Activated B cell treated with CpG ODN at 0.5 μM for 24 hours (primary cell): ENCODE measurements at regions not wholly inside any gene's neighbourhood (a gene's known extent, or its start where the extent isn't known, plus 50 kb on each side); places are given as distances from the start of the nearest gene placed in this dataset.

Experiments
- ATAC-seq: fragments of 200-7000 bp; cut with Tn5 transposase; one replicate; pipeline ENCODE4 v1.10.0; 2021; ENCODE audit warnings: low read depth, mild to moderate bottlenecking, moderate library complexity
- CTCF ChIA-PET: fragments of 350-600 bp; sonication (Branson Sonifier 250); formaldehyde crosslinking; loops from one replicate; lab custom pipeline; 2021; ENCODE audit warnings: antibody characterized with exemption; lab: Charles Lee
- POLR2A ChIA-PET: fragments of 350-600 bp; sonication (Branson Sonifier 250); formaldehyde crosslinking; loops from one replicate; lab custom pipeline; 2021; ENCODE audit warnings: antibody characterized with exemption; lab: Charles Lee
- DNase-seq: peaks from one replicate; pipeline ENCODE4 v3.0.0; 2022
- H3K27ac Mint-ChIP-seq: one replicate; pipeline ENCODE4 v1.8.0; 2020; ENCODE audit warnings: mixed read lengths
- H3K27me3 Mint-ChIP-seq: one replicate; pipeline ENCODE4 v1.8.0; 2021; ENCODE audit warnings: mixed read lengths
- H3K36me3 Mint-ChIP-seq: one replicate; pipeline ENCODE4 v1.8.0; 2021; ENCODE audit warnings: low read depth, mixed read lengths
- H3K4me1 Mint-ChIP-seq: one replicate; pipeline ENCODE4 v1.8.0; 2021; ENCODE audit warnings: mixed read lengths
- H3K4me3 Mint-ChIP-seq: one replicate; pipeline ENCODE4 v1.8.0; 2020; ENCODE audit warnings: mild to moderate bottlenecking, mixed read lengths
- H3K9me3 Mint-ChIP-seq: one replicate; pipeline ENCODE4 v1.8.0; 2020; ENCODE audit warnings: mixed read lengths
- intact Hi-C: fragments of 100-400 bp; cut with micrococcal nuclease; formaldehyde crosslinking; loops from one replicate; pipeline ENCODE4 v1.15.1; 2024
- TF ChIP-seq, protein P1 (sequence below): fragments of 200-600 bp; IDR thresholded peaks from one replicate; pipeline ENCODE4 v1.8.0; 2022; ENCODE audit warnings: antibody characterized with exemption, mild to moderate bottlenecking

DNA sequence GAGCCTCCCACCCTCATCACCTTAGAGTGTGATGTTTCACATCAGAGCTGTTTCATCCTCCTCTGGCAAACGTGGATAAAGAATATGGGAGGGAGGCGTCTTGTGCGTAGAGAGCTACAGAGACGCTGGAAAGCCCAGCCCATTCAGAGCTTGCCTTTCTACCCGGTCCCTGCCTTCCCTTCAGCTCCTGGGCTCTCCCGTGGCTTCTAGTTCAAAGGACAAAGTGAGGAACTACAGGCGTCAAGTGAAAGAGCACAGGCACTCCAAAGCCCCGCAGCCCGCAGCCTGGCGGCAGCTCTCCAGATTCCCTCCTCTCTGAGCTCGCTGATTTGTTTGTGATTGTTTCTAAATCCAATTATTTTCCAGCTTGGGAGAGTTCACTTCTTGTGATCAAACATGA, 197.1 kb upstream of the IGF1R start:
- ChIA-PET POLR2A (no interaction called here), CTCF (no interaction called here)
- Mint-ChIP-seq H3K36me3 (no peaks in the 10 kb centered on the region), H3K27me3 (peaks cover under 1% of the 10 kb centered on the region), H3K9me3 (no peaks in the 10 kb centered on the region), H3K4me1 (no peaks in the 10 kb centered on the region), H3K4me3 (no peak overlapping the region), H3K27ac (no peak overlapping the region)
- TF ChIP-seq, protein P1, sequence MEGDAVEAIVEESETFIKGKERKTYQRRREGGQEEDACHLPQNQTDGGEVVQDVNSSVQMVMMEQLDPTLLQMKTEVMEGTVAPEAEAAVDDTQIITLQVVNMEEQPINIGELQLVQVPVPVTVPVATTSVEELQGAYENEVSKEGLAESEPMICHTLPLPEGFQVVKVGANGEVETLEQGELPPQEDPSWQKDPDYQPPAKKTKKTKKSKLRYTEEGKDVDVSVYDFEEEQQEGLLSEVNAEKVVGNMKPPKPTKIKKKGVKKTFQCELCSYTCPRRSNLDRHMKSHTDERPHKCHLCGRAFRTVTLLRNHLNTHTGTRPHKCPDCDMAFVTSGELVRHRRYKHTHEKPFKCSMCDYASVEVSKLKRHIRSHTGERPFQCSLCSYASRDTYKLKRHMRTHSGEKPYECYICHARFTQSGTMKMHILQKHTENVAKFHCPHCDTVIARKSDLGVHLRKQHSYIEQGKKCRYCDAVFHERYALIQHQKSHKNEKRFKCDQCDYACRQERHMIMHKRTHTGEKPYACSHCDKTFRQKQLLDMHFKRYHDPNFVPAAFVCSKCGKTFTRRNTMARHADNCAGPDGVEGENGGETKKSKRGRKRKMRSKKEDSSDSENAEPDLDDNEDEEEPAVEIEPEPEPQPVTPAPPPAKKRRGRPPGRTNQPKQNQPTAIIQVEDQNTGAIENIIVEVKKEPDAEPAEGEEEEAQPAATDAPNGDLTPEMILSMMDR: no peak
- ATAC-seq (no peak), DNase-seq (no peak)
- intact Hi-C loops: no loop called here

DNA sequence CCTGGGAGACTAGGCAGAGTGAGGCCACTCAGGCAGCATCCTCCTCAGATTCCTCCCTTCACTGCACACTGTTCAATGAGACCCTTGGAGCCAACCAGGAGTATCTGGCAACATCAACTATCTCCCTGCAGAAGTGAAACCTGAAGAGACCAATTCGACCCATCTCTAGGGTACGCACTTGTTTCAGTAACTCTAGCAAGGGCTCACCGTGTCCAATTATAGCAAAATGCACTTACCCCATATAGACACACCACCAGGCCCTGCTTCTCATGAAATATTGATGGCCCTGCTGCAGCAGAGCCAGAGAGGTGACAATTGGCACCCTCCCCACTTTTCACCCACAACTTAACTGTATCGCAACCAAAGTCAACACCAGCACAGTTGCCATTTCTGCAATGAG, 196.1 kb upstream of the IGF1R start:
- Mint-ChIP-seq H3K27me3 (peaks cover 3% of the 10 kb centered on the region), H3K9me3 (no peaks in the 10 kb centered on the region), H3K27ac (no peak overlapping the region), H3K36me3 (no peaks in the 10 kb centered on the region), H3K4me1 (no peaks in the 10 kb centered on the region), H3K4me3 (no peak overlapping the region)
- intact Hi-C loops: no loop called here
- TF ChIP-seq, protein P1: no peak
- DNase-seq (no peak), ATAC-seq (no peak)
- POLR2A ChIA-PET: no interaction called here
- CTCF ChIA-PET: no interaction called here

DNA sequence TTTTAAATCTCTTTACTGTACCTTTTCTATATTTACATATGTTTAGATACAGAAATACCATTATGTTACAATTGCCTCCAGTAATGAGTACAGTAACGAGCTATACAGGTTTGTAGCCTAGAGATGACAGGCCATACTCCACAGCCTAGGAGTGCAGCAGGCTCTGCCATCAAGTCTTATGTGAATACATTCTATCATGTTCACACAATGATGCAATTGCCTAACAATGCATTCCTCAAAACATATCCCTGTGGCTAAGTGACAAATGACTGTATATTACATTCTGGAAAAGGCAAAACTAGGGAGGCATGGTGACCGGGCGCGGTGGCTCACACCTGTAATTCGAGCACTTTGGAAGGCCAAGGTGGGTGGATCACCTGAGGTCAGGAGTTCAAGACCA, 192.4 kb upstream of the IGF1R start:
- no peak overlapping the region for H3K27ac Mint-ChIP-seq
- TF ChIP-seq, protein P1: no peak
- H3K36me3 Mint-ChIP-seq: no peaks in the 10 kb centered on the region
- POLR2A ChIA-PET: no interaction called here
- CTCF ChIA-PET: no interaction called here
- H3K4me1 Mint-ChIP-seq: no peaks in the 10 kb centered on the region
- no peak for DNase-seq
- H3K9me3 Mint-ChIP-seq: no peaks in the 10 kb centered on the region
- H3K4me3 Mint-ChIP-seq: no peak overlapping the region
- no peak for ATAC-seq
- peaks cover 3% of the 10 kb centered on the region for H3K27me3 Mint-ChIP-seq
- intact Hi-C loops: no loop called here

DNA sequence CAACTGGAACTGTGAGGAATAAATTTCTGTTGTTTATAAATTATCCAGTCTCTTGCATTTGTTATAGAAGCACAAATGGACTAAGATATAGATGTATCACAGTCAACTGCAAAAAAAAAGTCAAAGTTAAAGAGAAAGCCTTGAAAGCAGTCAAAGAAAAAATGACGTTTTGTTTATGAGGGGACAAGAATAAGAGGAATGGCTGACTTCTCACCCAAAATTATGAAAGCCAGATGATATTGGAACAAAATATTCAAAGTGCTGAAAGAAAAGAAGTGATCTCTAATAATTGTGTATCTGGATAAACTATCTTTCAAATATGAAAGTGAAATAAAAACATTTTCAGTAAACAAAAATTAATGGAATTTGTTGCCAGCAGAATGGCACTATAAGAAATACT, 171.8 kb upstream of the IGF1R start:
- peaks cover 23% of the 10 kb centered on the region for H3K9me3 Mint-ChIP-seq
- POLR2A ChIA-PET: no interaction called here
- CTCF ChIA-PET: no interaction called here
- no peaks in the 10 kb centered on the region for H3K4me1 Mint-ChIP-seq
- H3K27me3 Mint-ChIP-seq: no peaks in the 10 kb centered on the region
- no peaks in the 10 kb centered on the region for H3K36me3 Mint-ChIP-seq
- intact Hi-C loops: no loop called here
- ATAC-seq: no peak
- no peak for DNase-seq
- H3K4me3 Mint-ChIP-seq: no peak overlapping the region
- no peak overlapping the region for H3K27ac Mint-ChIP-seq
- TF ChIP-seq, protein P1: no peak

DNA sequence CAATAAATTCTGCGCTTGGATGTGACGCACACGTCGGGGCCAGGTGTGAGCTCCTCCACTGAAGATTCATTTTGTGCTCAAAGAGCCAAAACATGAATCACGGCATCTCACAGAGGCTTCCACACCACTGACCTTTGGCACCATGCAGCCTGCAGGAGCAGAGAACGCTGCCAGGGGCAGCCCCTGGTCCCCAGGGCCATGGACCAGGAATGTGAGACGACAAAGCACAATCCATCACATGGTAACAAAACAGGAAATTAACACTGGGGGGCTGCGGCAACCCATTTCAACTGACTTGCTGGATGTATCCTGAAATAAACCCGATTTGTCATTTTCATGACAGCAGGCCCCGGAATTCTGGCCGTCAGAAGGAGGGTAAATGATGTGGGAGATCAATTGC, 167.5 kb upstream of the IGF1R start:
- Mint-ChIP-seq H3K27ac (no peak overlapping the region), H3K4me3 (no peak overlapping the region), H3K27me3 (no peaks in the 10 kb centered on the region), H3K9me3 (peaks cover 24% of the 10 kb centered on the region), H3K4me1 (no peaks in the 10 kb centered on the region), H3K36me3 (no peaks in the 10 kb centered on the region)
- no peak for ATAC-seq
- ChIA-PET CTCF (interaction anchor here (0.5 kb wide), 1 partner anchor 53 kb away, joined by 5 read pairs; no protein-coding TSS in a partner anchor), POLR2A (no interaction called here)
- no peak for DNase-seq
- TF ChIP-seq, protein P1: no peak
- intact Hi-C loops: no loop called here
